Liver (tissue), 3 donors: ENCODE measurements at regions not wholly inside any gene's neighbourhood (a gene's known extent, or its start where the extent isn't known, plus 50 kb on each side); places are given as distances from the start of the nearest gene placed in this dataset.

Source experiments
- GABPA ChIP-seq, 2 donors: IDR thresholded peaks in 1 of 2; conservative IDR thresholded peaks in 1 of 2; 2 replicates each; pipeline ENCODE4 v1.6.1; 2016; ENCODE audit warnings: antibody characterized with exemption in 2 of 2, mild to moderate bottlenecking in 1 of 2, moderate library complexity in 1 of 2
- HNF4G ChIP-seq: IDR thresholded peaks from 2 replicates; pipeline ENCODE4 v1.6.1; 2016; ENCODE audit warnings: antibody characterized with exemption
- TAF1 ChIP-seq: conservative IDR thresholded peaks from 2 replicates; pipeline ENCODE4 v1.6.1; 2016; ENCODE audit warnings: antibody characterized with exemption, mild to moderate bottlenecking
- YY1 ChIP-seq: IDR thresholded peaks from 2 replicates; pipeline ENCODE4 v1.6.1; 2016; ENCODE audit warnings: antibody characterized with exemption, mild to moderate bottlenecking
- TF ChIP-seq, protein P1 (sequence below): fragments of 150-350 bp; IDR thresholded peaks from 2 replicates; pipeline ENCODE4 v1.5.1; 2017; ENCODE audit warnings: improper control_type of control experiment, low read depth, low read length; ENCODE audit not compliant: missing input control
- TF ChIP-seq, protein P2 (sequence below): IDR thresholded peaks from 2 replicates; pipeline ENCODE4 v1.6.1; 2016; ENCODE audit warnings: antibody characterized with exemption
- donor health status: healthy.
- donor health status: healthy.

DNA sequence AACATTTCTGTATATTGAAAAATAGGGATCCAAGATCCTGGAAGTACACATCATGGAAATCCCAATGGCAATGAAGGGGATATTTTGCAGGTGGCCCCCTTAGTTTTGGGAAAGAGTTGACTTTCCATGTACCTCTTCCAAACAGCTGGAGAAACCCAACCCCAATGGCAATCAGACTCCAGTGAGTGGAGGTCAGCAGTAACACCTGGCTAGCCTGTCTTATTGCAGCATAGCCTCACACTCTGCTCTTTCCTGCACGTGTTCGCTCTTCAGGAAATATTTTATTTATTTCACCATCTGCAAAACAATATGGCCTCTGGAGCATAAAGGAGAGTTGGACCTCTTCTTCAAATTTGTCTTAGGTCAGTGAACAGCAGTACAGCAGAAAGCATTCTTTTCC is 340.0 kb upstream of the NRP1 start:
- TF ChIP-seq, protein P1, sequence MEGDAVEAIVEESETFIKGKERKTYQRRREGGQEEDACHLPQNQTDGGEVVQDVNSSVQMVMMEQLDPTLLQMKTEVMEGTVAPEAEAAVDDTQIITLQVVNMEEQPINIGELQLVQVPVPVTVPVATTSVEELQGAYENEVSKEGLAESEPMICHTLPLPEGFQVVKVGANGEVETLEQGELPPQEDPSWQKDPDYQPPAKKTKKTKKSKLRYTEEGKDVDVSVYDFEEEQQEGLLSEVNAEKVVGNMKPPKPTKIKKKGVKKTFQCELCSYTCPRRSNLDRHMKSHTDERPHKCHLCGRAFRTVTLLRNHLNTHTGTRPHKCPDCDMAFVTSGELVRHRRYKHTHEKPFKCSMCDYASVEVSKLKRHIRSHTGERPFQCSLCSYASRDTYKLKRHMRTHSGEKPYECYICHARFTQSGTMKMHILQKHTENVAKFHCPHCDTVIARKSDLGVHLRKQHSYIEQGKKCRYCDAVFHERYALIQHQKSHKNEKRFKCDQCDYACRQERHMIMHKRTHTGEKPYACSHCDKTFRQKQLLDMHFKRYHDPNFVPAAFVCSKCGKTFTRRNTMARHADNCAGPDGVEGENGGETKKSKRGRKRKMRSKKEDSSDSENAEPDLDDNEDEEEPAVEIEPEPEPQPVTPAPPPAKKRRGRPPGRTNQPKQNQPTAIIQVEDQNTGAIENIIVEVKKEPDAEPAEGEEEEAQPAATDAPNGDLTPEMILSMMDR, result no peak
- TF ChIP-seq YY1, result no peak
- no peak for TF ChIP-seq HNF4G
- TF ChIP-seq, protein P2, sequence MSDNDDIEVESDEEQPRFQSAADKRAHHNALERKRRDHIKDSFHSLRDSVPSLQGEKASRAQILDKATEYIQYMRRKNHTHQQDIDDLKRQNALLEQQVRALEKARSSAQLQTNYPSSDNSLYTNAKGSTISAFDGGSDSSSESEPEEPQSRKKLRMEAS, result no peak
- no peak for TF ChIP-seq TAF1
- no peak for TF ChIP-seq GABPA (IDR thresholded peaks at IDR 0.05 in 1 of 2, conservative IDR thresholded peaks at IDR 0.05 in 1 of 2)
